ENCODE measurements at regions not wholly inside any gene's neighbourhood (a gene's known extent, or its start where the extent isn't known, plus 50 kb on each side); places are given as distances from the start of the nearest gene placed in this dataset.

GRCh38 chr4:106869551-106869950 is 166.6 kb downstream of the DKK2 start:
- TF ChIP-seq, protein P1, sequence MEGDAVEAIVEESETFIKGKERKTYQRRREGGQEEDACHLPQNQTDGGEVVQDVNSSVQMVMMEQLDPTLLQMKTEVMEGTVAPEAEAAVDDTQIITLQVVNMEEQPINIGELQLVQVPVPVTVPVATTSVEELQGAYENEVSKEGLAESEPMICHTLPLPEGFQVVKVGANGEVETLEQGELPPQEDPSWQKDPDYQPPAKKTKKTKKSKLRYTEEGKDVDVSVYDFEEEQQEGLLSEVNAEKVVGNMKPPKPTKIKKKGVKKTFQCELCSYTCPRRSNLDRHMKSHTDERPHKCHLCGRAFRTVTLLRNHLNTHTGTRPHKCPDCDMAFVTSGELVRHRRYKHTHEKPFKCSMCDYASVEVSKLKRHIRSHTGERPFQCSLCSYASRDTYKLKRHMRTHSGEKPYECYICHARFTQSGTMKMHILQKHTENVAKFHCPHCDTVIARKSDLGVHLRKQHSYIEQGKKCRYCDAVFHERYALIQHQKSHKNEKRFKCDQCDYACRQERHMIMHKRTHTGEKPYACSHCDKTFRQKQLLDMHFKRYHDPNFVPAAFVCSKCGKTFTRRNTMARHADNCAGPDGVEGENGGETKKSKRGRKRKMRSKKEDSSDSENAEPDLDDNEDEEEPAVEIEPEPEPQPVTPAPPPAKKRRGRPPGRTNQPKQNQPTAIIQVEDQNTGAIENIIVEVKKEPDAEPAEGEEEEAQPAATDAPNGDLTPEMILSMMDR (conservative IDR thresholded peaks at IDR 0.05), result no peak
- peaks cover 2% of the 10 kb centered on the region for H3K9me3 Mint-ChIP-seq
- peaks cover 5% of the 10 kb centered on the region for H3K4me1 Mint-ChIP-seq (ENCODE audit: unreplicated experiment)
- no peaks in the 10 kb centered on the region for H3K36me3 Mint-ChIP-seq
- H3K4me3 Mint-ChIP-seq, result no peak overlapping the region
- no peak for DNase-seq (ENCODE audit: extremely low spot score, unreplicated experiment)
- H3K27ac Mint-ChIP-seq, result no peak overlapping the region
- H3K27me3 Mint-ChIP-seq, result no peaks in the 10 kb centered on the region

DNA sequence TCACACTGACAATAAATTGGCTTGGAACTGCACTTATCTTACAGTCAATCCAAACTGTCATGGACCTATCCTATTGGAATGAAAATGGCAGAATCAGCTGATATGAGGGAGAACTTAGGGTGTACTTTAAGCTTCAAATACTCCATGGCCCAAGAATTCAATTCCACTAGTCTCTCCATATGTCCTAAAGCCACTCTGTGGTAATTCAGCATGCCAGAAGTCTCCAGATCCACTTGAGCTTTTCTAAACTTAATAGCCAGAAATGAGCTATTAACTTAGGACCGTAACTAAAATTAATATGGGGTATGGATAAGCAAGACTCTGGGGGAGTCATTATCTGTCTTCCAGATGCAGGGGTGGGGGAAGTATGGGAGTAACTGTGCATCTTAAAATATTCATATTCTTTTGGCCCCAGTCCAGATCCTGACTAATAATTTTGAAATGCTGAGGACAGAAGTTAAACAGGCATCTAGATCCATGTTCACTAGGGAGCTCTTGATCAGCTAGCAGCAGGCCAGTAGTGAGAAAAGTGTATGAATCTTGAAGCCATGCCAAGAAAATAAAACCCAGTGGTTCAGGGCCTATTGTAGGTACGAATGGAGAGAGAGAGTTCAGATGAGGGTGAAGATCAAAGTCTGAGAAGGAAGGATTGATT is 167.6 kb downstream of the DKK2 start:
- Mint-ChIP-seq H3K4me3 (no peak overlapping the region), H3K27ac (no peak overlapping the region), H3K4me1 (ENCODE audit: unreplicated experiment) (peaks cover 5% of the 10 kb centered on the region), H3K27me3 (no peaks in the 10 kb centered on the region), H3K9me3 (no peaks in the 10 kb centered on the region), H3K36me3 (no peaks in the 10 kb centered on the region)
- DNase-seq (ENCODE audit: extremely low spot score, unreplicated experiment), result no peak
- TF ChIP-seq, protein P1 (conservative IDR thresholded peaks at IDR 0.05), result no peak

DNA sequence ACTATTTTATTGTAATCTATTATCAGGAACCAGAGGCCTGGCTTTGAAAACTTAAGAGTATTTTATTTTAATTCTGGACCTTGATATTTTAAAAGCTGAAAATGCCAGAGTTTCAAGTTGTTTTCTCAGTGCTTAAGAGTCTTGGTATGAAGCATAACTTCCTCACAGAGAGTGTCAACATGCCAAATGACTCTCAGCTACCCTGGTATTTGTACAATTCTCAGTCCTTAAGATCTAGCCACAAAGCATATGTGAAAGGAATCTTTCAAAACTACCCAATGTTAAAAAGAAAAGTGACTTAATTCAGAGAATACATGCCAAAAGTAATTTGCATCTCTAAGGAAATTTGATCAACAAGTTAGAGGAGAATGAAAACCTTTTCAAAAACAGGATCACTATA is 171.9 kb downstream of the DKK2 start:
- Mint-ChIP-seq H3K4me1 (ENCODE audit: unreplicated experiment) (peaks cover 5% of the 10 kb centered on the region), H3K4me3 (no peak overlapping the region), H3K27me3 (no peaks in the 10 kb centered on the region), H3K27ac (no peak overlapping the region), H3K9me3 (peaks cover 5% of the 10 kb centered on the region), H3K36me3 (no peaks in the 10 kb centered on the region)
- no peak for DNase-seq (ENCODE audit: extremely low spot score, unreplicated experiment)
- TF ChIP-seq, protein P1 (conservative IDR thresholded peaks at IDR 0.05), result no peak

DNA sequence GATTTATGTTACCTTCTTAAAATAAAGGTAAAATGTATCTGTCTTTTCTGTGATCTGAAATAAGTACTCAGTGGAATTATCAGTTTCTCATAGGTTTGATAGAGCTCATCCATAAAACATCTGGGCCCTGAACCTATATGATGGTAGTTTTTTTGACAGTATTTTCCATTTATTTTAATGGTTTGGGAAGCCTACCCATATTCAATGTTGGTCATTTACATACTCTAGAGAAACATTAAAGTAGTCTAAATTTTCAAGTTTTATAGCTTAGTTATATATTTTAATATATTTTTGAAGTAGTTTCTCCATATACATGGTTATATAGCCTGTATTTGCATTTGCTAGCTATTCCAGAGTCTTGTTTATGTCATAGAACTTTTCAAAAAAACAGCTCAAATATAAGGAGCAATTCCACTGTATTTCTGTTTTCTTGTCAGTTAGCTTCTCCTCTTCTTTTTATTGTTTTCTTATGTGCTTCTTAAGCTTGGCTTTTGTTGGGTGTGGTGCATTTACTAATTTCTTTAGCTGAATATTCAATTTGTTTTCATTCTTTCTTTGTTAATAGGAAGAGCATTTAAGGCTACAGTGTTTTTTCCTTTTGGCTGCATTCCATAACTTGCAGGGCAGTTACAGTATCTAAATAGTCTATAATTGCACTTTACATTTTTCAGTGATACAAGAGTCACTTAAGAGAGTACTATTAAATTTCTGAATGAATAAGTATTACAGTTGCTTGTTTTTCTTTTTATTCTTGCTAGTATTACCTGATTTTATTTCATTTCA is 181.4 kb downstream of the DKK2 start:
- H3K36me3 Mint-ChIP-seq, result no peaks in the 10 kb centered on the region
- no peaks in the 10 kb centered on the region for H3K27me3 Mint-ChIP-seq
- no peak for DNase-seq (ENCODE audit: extremely low spot score, unreplicated experiment)
- H3K4me1 Mint-ChIP-seq (ENCODE audit: unreplicated experiment), result no peaks in the 10 kb centered on the region
- TF ChIP-seq, protein P1 (conservative IDR thresholded peaks at IDR 0.05), result no peak
- H3K4me3 Mint-ChIP-seq, result no peak overlapping the region
- H3K9me3 Mint-ChIP-seq, result peaks cover 6% of the 10 kb centered on the region
- H3K27ac Mint-ChIP-seq, result no peak overlapping the region

- H3K4me1 Mint-ChIP-seq (ENCODE audit: unreplicated experiment), result no peaks in the 10 kb centered on the region
- no peak overlapping the region for H3K4me3 Mint-ChIP-seq
- H3K9me3 Mint-ChIP-seq, result no peaks in the 10 kb centered on the region
- H3K27me3 Mint-ChIP-seq, result no peaks in the 10 kb centered on the region
- DNase-seq (ENCODE audit: extremely low spot score, unreplicated experiment), result no peak
- TF ChIP-seq, protein P1 (conservative IDR thresholded peaks at IDR 0.05), result no peak
- H3K36me3 Mint-ChIP-seq, result no peaks in the 10 kb centered on the region
- no peak overlapping the region for H3K27ac Mint-ChIP-seq
Observed at GRCh38 chr4:106852426-106852825, 183.7 kb downstream of the DKK2 start.

All from type B pancreatic cell (in vitro differentiated cells).